HG02981 (cell line): ENCODE measurements at regions not wholly inside any gene's neighbourhood (a gene's known extent, or its start where the extent isn't known, plus 50 kb on each side); places are given as distances from the start of the nearest gene placed in this dataset.
"Not testable (repeated sequence)": the region's sequence is repeated elsewhere in the genome, so short reads cannot be mapped to it uniquely, and the experiment has no call there.

Experiments
- ATAC-seq: cut with Tn5 transposase; IDR thresholded peaks from one replicate; pipeline ENCODE4 v1.9.1; 2021; ENCODE audit warnings: mild to moderate bottlenecking, moderate library complexity; ENCODE audit not compliant: unreplicated experiment

DNA sequence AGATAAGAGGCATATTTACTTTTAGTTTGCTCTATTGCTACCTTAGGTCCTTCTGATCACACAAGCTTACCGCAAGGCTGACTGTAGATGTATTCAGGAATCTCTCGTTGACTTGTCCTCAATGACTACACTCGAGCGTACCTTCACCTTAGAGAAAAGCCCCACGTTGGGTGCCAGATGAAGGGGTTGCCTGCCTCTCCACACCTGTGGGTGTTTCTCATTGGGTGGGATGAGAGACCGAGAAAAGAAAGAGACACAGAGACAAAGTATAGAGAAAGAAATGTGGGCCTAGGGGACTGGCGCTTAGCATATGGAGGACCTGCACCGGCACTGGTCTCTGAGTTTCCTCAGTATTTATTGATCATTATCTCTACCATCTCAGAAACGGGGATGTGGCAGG is 51.8 kb downstream of the ASCL4 start:
- no peak for ATAC-seq

DNA sequence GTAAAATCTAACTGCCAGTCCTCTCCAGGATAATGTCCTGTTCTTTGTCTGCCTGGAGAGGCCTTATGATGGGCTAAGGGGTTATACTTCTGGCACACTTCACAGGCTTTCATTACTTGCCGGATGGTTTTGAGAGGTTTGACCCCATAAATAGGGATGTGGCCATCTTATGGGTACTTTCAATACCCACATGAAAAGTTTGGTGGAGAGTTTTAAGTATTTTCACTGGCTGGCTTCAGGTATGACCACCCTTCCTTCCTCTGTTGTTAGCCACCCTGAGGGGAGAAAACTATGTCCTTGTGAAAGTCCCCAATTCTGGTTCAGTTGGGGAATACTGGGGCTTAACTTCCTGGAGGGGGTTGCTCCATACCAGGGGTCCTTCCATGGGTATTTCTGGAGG is 54.8 kb downstream of the ASCL4 start:
- no peak for ATAC-seq

- ATAC-seq, result no peak
Observed at GRCh38 chr12:107832441-107832840, 57.9 kb downstream of the ASCL4 start.

DNA sequence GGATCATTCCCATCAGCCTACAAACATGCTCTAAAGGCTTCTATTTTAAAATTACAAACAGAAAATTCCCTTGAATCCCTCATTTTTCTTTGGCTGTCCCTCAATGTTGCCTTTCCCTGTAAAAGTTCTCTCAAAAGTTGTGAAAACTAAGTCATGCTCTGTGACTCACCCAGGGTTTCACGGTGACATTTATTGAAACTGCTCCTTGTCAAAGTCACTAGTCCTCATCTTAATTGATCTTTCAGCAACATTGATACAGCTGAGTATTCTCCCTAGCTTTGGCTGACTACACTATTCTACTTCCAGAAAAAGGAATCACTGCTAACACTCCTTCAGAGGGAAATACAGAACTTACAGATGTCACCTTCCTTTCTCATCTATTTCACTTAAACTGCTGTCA is 65.7 kb downstream of the ASCL4 start:
- no peak for ATAC-seq

DNA sequence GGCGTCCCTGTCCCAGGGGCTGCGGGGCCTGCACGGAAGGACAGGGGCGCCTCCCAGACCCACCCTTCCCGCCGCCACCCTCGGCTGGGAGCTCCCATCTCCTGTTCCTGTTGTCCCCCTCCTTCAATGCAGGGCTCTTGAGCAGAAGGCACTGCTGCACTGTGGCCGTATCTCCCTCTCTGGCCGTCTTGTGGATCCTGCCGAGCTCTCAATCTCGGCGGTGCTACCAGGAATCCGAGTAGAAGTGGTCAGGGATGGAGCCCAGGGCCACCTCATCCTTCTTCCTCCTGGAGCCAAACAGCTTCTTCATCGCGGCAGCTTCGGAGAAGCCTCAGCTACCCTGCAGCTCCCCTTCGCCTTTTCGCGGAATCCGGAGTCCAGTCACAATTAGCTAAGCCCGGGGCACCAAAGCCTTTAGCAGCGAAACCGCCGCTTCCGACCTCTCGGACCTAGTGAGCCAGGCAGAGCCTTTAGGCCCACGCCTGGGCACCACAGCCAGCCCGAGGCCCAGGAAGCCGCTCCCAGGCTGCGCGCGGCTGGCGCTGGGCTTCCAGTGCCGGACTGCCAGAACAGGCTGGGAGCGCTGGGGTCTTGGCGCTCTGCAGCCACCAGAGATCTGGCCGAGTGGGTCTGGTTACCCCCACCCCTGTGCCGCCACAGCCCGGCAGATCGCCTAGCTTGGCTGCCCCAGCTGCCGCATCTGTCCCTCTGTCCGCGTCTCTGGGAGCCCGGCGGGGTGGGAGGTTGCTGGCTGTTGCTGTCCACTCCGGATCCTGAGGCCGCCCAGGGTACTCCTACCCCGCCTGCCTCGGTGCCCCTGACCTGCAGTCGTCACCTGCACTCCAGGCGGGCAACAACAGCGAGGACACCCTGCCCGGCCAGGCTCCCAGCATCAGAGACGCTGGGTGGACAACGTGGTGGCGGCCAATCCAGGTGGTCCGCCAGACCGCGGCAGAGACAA is 69.1 kb downstream of the ASCL4 start:
- no peak for ATAC-seq

DNA sequence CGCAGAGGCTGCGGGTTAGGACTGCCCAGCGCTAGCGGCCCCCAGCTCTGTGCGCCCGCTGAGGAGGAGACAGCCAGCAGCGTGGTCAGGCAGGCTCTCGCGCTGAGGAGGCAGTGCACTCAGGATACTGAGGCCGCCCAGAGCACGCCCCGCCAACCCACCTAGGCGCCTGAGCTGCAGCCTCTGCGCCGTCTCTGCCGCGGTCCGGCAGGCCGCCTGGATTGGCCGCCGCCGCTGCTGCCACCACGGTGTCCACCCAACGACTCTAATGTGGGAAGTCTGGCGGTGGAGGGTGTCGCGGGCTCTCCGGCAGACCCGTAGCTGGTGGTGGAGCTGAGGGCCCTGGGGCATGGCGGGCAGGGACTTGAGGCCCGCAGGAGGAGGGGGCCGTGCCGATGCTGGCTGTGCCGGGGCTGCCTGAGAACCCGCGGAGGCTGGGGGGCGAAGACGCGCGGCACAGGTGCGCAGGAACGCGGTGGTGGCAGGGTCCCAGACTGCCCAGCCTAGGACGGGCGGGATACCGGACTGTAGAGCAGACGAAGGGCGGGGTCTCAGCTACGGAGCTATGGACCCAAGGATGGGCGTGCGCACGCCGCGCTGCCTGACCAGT is 69.9 kb downstream of the ASCL4 start:
- no peak for ATAC-seq

GRCh38 chr12:107845226-107845979 is 70.9 kb downstream of the ASCL4 start:
- ATAC-seq, result no peak

GRCh38 chr12:107845980-107846659 is 71.6 kb downstream of the ASCL4 start:
- ATAC-seq, result no peak

- ATAC-seq, result no peak
Observed at GRCh38 chr12:107847430-107847829, 72.9 kb downstream of the ASCL4 start.

DNA sequence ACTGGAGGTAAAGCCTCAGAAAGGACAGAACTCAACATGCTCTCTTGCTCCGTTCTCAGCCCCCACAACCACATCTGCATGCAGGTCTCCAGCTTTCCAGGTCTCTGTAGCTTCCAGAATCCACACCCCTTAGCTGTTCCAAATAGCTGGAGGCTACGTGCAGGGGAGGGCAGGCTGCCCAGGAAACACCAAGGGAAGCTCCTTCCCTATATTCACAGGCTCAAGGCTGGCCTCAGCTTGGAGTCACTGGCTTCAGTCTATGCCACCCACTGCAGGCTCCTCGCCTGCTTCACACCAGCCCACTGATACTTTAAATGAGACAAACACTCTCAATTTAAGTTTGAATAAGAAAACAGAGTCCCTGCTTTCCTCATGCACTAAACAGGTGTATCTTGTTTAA is 73.3 kb downstream of the ASCL4 start:
- no peak for ATAC-seq

- no peak for ATAC-seq
Observed at GRCh38 chr12:107853479-107853878, 79.0 kb downstream of the ASCL4 start.

DNA sequence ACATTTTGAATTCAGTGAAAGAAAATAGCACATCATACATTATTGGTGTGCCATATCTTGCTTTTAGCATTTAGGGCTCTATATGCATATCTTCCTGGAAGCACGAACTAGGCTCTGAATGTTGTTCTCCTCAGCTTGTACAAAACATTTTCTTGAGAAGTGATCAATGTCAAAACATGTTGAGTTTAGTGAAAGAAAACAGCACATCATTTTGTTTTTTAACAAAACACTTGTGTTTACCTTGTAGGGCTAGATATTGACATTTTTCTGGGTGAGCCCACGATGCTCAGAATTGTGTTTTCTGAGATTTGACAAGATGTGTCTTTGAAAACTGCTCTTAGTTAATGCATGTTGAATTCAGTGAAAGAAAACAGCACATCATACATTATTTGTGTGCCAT is 81.0 kb downstream of the ASCL4 start:
- ATAC-seq, result no peak

DNA sequence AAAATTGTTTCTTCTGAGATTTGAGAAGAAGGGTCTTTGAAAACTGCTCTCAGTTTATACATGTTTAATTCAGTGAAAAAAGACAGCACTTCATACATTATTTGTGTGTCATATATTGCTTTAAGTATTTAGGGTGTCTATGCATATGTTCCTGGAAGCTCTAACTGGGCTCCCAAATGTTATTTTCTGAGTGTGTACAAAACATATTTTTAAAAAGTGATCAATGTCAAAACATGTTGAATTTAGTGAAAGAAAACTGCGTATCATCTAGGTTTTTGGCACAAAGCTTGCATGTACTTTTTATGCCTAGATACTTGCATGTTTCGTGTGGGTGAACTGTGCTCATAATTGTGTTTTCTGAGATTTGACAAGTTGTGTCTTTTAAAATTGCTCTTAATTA is 81.6 kb downstream of the ASCL4 start:
- ATAC-seq, result no peak

GRCh38 chr12:107857191-107857590 is 82.7 kb downstream of the ASCL4 start:
- ATAC-seq, result no peak

DNA sequence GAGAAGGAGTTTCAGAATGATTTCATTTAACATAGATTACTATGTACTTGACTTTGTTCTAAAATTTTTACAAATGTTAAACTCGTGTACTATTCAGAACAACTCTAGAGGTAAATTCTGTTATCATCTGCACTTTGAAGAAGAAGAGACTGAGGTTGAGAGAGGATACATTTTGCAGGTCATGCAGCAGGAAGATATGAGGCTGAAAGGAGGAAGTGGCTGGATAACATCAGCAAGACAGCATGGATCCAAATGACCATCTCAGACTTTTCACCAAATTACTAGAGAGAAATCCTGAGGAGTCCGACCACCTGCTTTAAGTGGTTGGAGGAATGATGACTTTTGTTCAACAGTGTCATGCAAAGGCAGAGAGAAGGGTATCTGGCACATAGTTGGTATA is 84.9 kb downstream of the ASCL4 start:
- ATAC-seq, result no peak

DNA sequence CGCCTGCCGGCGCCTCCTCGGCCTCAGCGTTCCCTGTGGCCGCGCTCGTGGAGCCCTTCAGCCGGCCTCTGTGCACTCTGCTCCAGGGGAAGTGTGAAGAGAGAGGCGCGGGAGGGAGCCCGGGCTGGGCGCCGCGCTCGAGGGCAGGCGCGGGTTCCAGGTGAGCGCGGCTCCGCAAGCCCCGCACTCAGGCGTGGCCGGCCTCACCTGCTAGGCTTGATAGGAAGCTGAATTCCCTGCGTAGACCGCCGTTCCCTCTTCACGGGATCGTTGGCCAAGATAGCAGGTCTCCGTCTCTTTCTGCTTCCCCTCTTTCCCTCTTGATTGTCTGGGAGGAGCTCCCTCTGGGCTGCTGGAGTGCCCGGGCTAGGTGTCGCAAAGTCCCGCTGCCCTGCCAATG is 89.7 kb downstream of the ASCL4 start:
- ATAC-seq, result no peak

GRCh38 chr12:107864727-107865126 is 90.2 kb downstream of the ASCL4 start:
- ATAC-seq, result not testable (repeated sequence)

- ATAC-seq, result no peak
Observed at GRCh38 chr12:107873223-107873622, 98.7 kb downstream of the ASCL4 start.

- ATAC-seq, result no peak
Observed at GRCh38 chr12:107875786-107876185, 101.3 kb downstream of the ASCL4 start.

DNA sequence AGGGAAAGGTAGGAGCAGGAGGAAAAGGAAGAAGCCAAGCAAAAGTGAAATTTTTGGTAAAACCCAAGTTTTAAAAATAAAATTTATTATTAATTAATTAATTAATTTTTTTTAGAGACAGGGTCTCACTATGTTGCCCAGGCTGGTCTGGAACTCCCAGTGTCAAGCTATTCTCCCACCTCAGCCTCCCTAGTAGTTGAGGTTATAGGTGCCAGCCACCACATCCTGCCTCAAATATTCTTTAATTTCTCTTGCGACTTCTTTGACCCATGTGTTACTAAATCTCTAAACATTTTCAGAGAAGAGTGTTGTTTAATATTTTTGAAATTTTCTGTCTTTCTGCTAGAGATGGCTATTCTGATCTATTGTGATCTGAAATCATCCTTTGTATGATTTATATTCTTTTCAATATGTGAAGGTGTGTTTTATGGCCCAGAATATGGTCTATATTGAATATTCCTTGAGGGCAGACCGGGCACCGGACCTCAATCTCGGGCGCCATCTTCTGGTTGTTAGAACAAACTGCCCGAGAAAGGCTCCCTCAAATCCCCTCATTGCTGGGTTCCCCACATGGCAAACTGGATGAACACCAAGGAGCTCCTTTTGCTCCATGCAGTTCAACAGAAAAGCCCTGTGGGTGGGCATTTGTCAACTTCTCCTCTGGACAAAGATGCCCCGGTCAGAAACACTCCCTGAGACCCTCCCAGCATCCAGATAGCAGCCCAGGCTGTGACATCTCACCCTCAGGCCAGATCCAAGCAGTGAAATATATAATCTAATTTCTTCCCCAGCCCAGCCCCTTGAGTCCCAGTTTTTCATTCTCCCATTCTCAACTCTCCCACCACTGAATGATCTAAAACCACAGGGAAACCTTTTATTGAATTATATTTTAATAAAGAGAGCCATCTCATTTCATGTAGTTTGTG is 110.5 kb downstream of the ASCL4 start:
- ATAC-seq, result no peak
